IMR-90 (cell line): ENCODE measurements at regions not wholly inside any gene's neighbourhood (a gene's known extent, or its start where the extent isn't known, plus 50 kb on each side); places are given as distances from the start of the nearest gene placed in this dataset.

Experiments used
- ATAC-seq: fragments of 200-7000 bp; cut with Tn5 transposase; 2 replicates; pipeline ENCODE4 v1.9.1; 2020; ENCODE audit warnings: low read depth, mild to moderate bottlenecking, moderate library complexity
- BruUV-seq: library from RNA; stranded (reverse); fragments of 400-500 nt; replicated peaks from 2 replicates; lab custom pipeline; 2021; lab: Mats Ljungman, UMichigan
- CTCF ChIA-PET: fragments of 300-600 bp; formaldehyde crosslinking; extraction: SDS; loops from one replicate; lab custom pipeline; 2021; ENCODE audit warnings: antibody characterized with exemption; lab: Yijun Ruan, JAX
- POLR2A ChIA-PET: fragments of 300-600 bp; sonication (Branson Sonifier 250); formaldehyde crosslinking; loops from one replicate; lab custom pipeline; 2022; ENCODE audit warnings: antibody characterized with exemption; ENCODE audit not compliant: unreplicated experiment; lab: Charles Lee
- DNase-seq: peaks from one replicate; pipeline ENCODE4 v3.0.0; 2013
- H2AFZ ChIP-seq: replicated peaks from 2 replicates; pipeline ENCODE3; 2013; ENCODE audit warnings: low read length, mild to moderate bottlenecking; ENCODE audit not compliant: poor library complexity
- H2AK5ac ChIP-seq: 2 replicates; pipeline ENCODE4 v1.6.1; 2013; ENCODE audit warnings: low read depth, low read length, inconsistent platforms
- H2AK9ac ChIP-seq: replicated peaks from 2 replicates; pipeline ENCODE3; 2013; ENCODE audit warnings: mild to moderate bottlenecking, low read depth, low read length, moderate library complexity; ENCODE audit not compliant: poor library complexity
- H2BK120ac ChIP-seq: 2 replicates; pipeline ENCODE4 v1.6.1; 2013; ENCODE audit warnings: low read depth, low read length, inconsistent platforms
- H2BK15ac ChIP-seq: 3 replicates; pipeline ENCODE4 v1.6.1; 2013; ENCODE audit warnings: low read depth, low read length, inconsistent platforms
- H2BK20ac ChIP-seq: 2 replicates; pipeline ENCODE4 v1.6.1; 2013; ENCODE audit warnings: low read depth, mild to moderate bottlenecking, inconsistent platforms, low read length, moderate library complexity
- H2BK5ac ChIP-seq: 2 replicates; pipeline ENCODE4 v1.6.1; 2013; ENCODE audit warnings: mild to moderate bottlenecking, low read depth, low read length, inconsistent platforms; ENCODE audit not compliant: poor library complexity, severe bottlenecking
- H3K14ac ChIP-seq: replicated peaks from 2 replicates; pipeline ENCODE4 v1.6.1; 2013; ENCODE audit warnings: low read depth, low read length, inconsistent platforms
- H3K18ac ChIP-seq: 2 replicates; pipeline ENCODE4 v1.6.1; 2013; ENCODE audit warnings: low read depth, low read length, control low read depth
- H3K23ac ChIP-seq: 2 replicates; pipeline ENCODE4 v1.6.1; 2013; ENCODE audit warnings: low read depth, low read length, inconsistent platforms
- H3K27ac ChIP-seq: 2 replicates; pipeline ENCODE4 v1.5.1; 2013; ENCODE audit warnings: mild to moderate bottlenecking, control low read depth, low read length; ENCODE audit not compliant: insufficient read depth
- H3K27me3 ChIP-seq: 2 replicates; pipeline ENCODE4 v1.6.1; 2013; ENCODE audit warnings: low read length; ENCODE audit not compliant: control insufficient read depth, insufficient read depth
- H3K36me3 ChIP-seq: 2 replicates; pipeline ENCODE4 v1.6.1; 2013; ENCODE audit warnings: low read length, mixed read lengths; ENCODE audit not compliant: control insufficient read depth, insufficient read depth
- H3K4ac ChIP-seq: 2 replicates; pipeline ENCODE4 v1.6.1; 2013; ENCODE audit warnings: low read depth, low read length, inconsistent platforms
- H3K4me1 ChIP-seq: 2 replicates; pipeline ENCODE4 v1.6.1; 2013; ENCODE audit warnings: low read length, mixed read lengths; ENCODE audit not compliant: control insufficient read depth, insufficient read depth
- H3K4me2 ChIP-seq: 2 replicates; pipeline ENCODE4 v1.6.1; 2013; ENCODE audit warnings: low read depth, mild to moderate bottlenecking, control low read depth, low read length, moderate library complexity
- H3K4me3 ChIP-seq: 2 replicates; pipeline ENCODE4 v1.5.1; 2013; ENCODE audit warnings: low read depth, mild to moderate bottlenecking, control low read depth, low read length, moderate library complexity; ENCODE audit not compliant: insufficient read depth
- H3K56ac ChIP-seq: 2 replicates; pipeline ENCODE4 v1.6.1; 2013; ENCODE audit warnings: low read length, inconsistent platforms; ENCODE audit not compliant: insufficient read depth; ENCODE audit errors: extremely low read depth
- H3K79me1 ChIP-seq, 2 experiments: 2 replicates each; pipeline ENCODE4 v1.6.1; 2013; ENCODE audit warnings: low read length in 2 of 2, inconsistent platforms in 1 of 2, low read depth in 1 of 2
- H3K9ac ChIP-seq: 2 replicates; pipeline ENCODE4 v1.6.1; 2013; ENCODE audit warnings: low read depth, low read length, control low read depth
- H3K9me1 ChIP-seq: 2 replicates; pipeline ENCODE4 v1.6.1; 2013; ENCODE audit warnings: low read length, inconsistent platforms; ENCODE audit not compliant: insufficient read depth
- H3K9me3 ChIP-seq: 2 replicates; pipeline ENCODE4 v1.6.1; 2013; ENCODE audit warnings: low read length; ENCODE audit not compliant: control insufficient read depth, insufficient read depth
- H4K20me1 ChIP-seq: 2 replicates; pipeline ENCODE4 v1.6.1; 2013; ENCODE audit warnings: low read length, inconsistent platforms; ENCODE audit not compliant: insufficient read depth
- H4K5ac ChIP-seq: 2 replicates; pipeline ENCODE4 v1.6.1; 2013; ENCODE audit warnings: mild to moderate bottlenecking, low read depth, low read length, control low read depth
- H4K8ac ChIP-seq, 2 experiments: 2 replicates each; pipeline ENCODE4 v1.6.1; 2013; ENCODE audit warnings: low read depth in 2 of 2, low read length in 2 of 2, control low read depth in 1 of 2, inconsistent platforms in 1 of 2
- H4K91ac ChIP-seq: 2 replicates; pipeline ENCODE4 v1.6.1; 2013; ENCODE audit warnings: low read depth, low read length, inconsistent platforms; ENCODE audit not compliant: insufficient read depth
- BHLHE40 ChIP-seq: fragments of 150-350 bp; IDR thresholded peaks from 2 replicates; pipeline ENCODE4 v1.6.1; 2016; ENCODE audit warnings: mild to moderate bottlenecking, low read depth, low read length
- CEBPB ChIP-seq: IDR thresholded peaks from 2 replicates; pipeline ENCODE4 v1.6.1; 2012; ENCODE audit warnings: low read depth, low read length, improper control_type of control experiment
- CHD1 ChIP-seq: IDR thresholded peaks from 2 replicates; pipeline ENCODE4 v1.6.1; 2012; ENCODE audit warnings: low read depth, low read length, improper control_type of control experiment
- FOS ChIP-seq: fragments of 150-350 bp; IDR thresholded peaks from 2 replicates; pipeline ENCODE4 v1.6.1; 2016; ENCODE audit warnings: low read depth, low read length
- MAFK ChIP-seq: IDR thresholded peaks from 2 replicates; pipeline ENCODE4 v1.6.1; 2012; ENCODE audit warnings: low read depth, low read length, improper control_type of control experiment
- MAZ ChIP-seq: IDR thresholded peaks from 2 replicates; pipeline ENCODE4 v1.6.1; 2012; ENCODE audit warnings: low read depth, mild to moderate bottlenecking, low read length, improper control_type of control experiment, moderate library complexity, borderline replicate concordance
- MXI1 ChIP-seq: IDR thresholded peaks from 2 replicates; pipeline ENCODE4 v1.6.1; 2012; ENCODE audit warnings: low read depth, mild to moderate bottlenecking, low read length, moderate library complexity, borderline replicate concordance
- NFE2L2 ChIP-seq: fragments of 150-350 bp; IDR thresholded peaks from 2 replicates; pipeline ENCODE4 v1.6.1; 2016; ENCODE audit warnings: low read depth, mild to moderate bottlenecking, low read length
- POLR2A ChIP-seq: IDR thresholded peaks from 2 replicates; pipeline ENCODE4 v1.6.1; 2012; ENCODE audit warnings: mild to moderate bottlenecking, low read depth, low read length
- RAD21 ChIP-seq: IDR thresholded peaks from 2 replicates; pipeline ENCODE4 v1.6.1; 2012; ENCODE audit warnings: low read length, improper control_type of control experiment
- RCOR1 ChIP-seq: IDR thresholded peaks from 2 replicates; pipeline ENCODE4 v1.6.1; 2012; ENCODE audit warnings: mild to moderate bottlenecking, low read length, improper control_type of control experiment; ENCODE audit not compliant: insufficient replicate concordance
- RFX5 ChIP-seq: IDR thresholded peaks from 2 replicates; pipeline ENCODE4 v1.8.0; 2012; ENCODE audit warnings: low read depth, mild to moderate bottlenecking, low read length, moderate library complexity
- SMC3 ChIP-seq: fragments of 150-350 bp; IDR thresholded peaks from 2 replicates; pipeline ENCODE4 v1.6.1; 2016; ENCODE audit warnings: low read depth, mild to moderate bottlenecking, antibody characterized with exemption, low read length, moderate library complexity
- WGBS, 2 experiments: methylation state at CpG; one replicate each; pipeline versions ENCODE4 v1.1.5 to v1.1.7; 2013; ENCODE audit warnings: missing lambda C conversion rate in 2 of 2; ENCODE audit not compliant: insufficient read length in 1 of 2; ENCODE audit errors: extremely low coverage in 2 of 2; 5-methylcytosine and 5-hydroxymethylcytosine counted together
- dilution Hi-C: fragments of 300-500 bp; cut with HindIII; formaldehyde crosslinking; loops from one replicate; pipeline ENCODE4 v1.14.3; 2018; ENCODE audit warnings: low sequenced_read_pairs; ENCODE audit not compliant: unreplicated experiment
- in situ Hi-C: fragments of 300-500 bp; cut with MboI; formaldehyde crosslinking; loops from 3 replicates; pipeline ENCODE4 v1.14.3; 2019; ENCODE audit warnings: low sequenced_read_pairs, inconsistent platforms, mixed read lengths
- intact Hi-C: fragments of 100-400 bp; cut with micrococcal nuclease; formaldehyde crosslinking; loops from 2 replicates; pipeline ENCODE4 v1.10.0; 2022
- TF ChIP-seq, protein P1 (sequence below): fragments of 150-350 bp; IDR thresholded peaks from 2 replicates; pipeline ENCODE4 v1.6.1; 2016; ENCODE audit warnings: low read depth, mild to moderate bottlenecking, low read length, moderate library complexity, borderline replicate concordance
- TF ChIP-seq, protein P2 (sequence below): conservative IDR thresholded peaks from 2 replicates; pipeline ENCODE4 v1.5.1; 2012; ENCODE audit warnings: mild to moderate bottlenecking, low read depth, low read length, improper control_type of control experiment
- TF ChIP-seq, protein P3 (sequence below): fragments of 150-350 bp; IDR thresholded peaks from 2 replicates; pipeline ENCODE4 v1.6.1; 2017; ENCODE audit warnings: mild to moderate bottlenecking, antibody characterized with exemption, low read length, low read depth

DNA sequence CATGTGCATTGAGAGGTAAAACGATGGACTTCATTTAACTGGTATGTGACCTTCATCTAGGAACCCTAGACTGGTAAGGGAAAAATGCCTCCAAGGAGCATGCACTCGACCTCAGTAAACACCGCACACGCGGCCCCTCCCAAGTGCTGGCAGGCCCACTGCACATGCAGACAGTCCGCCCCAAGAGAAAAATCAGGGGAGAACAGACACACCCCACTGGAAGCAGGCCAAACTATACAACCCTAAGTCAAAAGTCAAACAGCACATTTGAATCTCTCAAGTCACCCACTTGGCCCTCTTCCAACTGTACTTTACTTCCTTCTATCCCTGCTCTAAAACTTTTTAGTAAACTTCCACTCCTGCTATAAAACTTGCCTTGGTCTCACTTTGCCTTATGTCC is 250.1 kb upstream of the HES1 start:
- no peaks in the 10 kb centered on the region for H3K36me3 ChIP-seq
- peaks cover 16% of the 10 kb centered on the region for H3K27me3 ChIP-seq
- no peak overlapping the region for H3K4me3 ChIP-seq
- WGBS, 2 experiments, result 84% methylated on average over 5 of the region's 6 CpGs; no CpG with 5 or more reads in 1 of the 2 experiments
- POLR2A ChIA-PET, result no interaction called here
- H3K27ac ChIP-seq, result no peak overlapping the region
- no peak overlapping the region for H3K4ac ChIP-seq
- dilution Hi-C loops (no loop called here), intact Hi-C loops (no loop called here), in situ Hi-C loops (no loop called here)
- no peaks in the 10 kb centered on the region for H3K9me1 ChIP-seq
- no peak overlapping the region for H2AFZ ChIP-seq
- no peak overlapping the region for H3K18ac ChIP-seq
- no peak overlapping the region for H4K5ac ChIP-seq
- H2BK120ac ChIP-seq, result no peak overlapping the region
- H3K4me2 ChIP-seq, result no peak overlapping the region
- DNase-seq (no peak), ATAC-seq (no peak)
- H2BK5ac ChIP-seq, result no peak overlapping the region
- no peak overlapping the region for H2BK20ac ChIP-seq
- H3K23ac ChIP-seq, result no peak overlapping the region
- H2AK9ac ChIP-seq, result no peak overlapping the region
- H3K79me1 ChIP-seq, result no peaks in the 10 kb centered on the region
- H3K9me3 ChIP-seq, result no peaks in the 10 kb centered on the region
- no peak overlapping the region for H3K9ac ChIP-seq
- TF ChIP-seq CHD1, result no peak
- TF ChIP-seq POLR2A, result no peak
- TF ChIP-seq, protein P1, sequence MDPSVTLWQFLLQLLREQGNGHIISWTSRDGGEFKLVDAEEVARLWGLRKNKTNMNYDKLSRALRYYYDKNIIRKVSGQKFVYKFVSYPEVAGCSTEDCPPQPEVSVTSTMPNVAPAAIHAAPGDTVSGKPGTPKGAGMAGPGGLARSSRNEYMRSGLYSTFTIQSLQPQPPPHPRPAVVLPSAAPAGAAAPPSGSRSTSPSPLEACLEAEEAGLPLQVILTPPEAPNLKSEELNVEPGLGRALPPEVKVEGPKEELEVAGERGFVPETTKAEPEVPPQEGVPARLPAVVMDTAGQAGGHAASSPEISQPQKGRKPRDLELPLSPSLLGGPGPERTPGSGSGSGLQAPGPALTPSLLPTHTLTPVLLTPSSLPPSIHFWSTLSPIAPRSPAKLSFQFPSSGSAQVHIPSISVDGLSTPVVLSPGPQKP, result no peak
- TF ChIP-seq MAFK, result no peak
- no peak for TF ChIP-seq RFX5
- no peak for TF ChIP-seq SMC3
- no peak for TF ChIP-seq CEBPB
- TF ChIP-seq BHLHE40, result no peak
- no peak for TF ChIP-seq NFE2L2
- no peak for TF ChIP-seq RAD21
- TF ChIP-seq, protein P2, sequence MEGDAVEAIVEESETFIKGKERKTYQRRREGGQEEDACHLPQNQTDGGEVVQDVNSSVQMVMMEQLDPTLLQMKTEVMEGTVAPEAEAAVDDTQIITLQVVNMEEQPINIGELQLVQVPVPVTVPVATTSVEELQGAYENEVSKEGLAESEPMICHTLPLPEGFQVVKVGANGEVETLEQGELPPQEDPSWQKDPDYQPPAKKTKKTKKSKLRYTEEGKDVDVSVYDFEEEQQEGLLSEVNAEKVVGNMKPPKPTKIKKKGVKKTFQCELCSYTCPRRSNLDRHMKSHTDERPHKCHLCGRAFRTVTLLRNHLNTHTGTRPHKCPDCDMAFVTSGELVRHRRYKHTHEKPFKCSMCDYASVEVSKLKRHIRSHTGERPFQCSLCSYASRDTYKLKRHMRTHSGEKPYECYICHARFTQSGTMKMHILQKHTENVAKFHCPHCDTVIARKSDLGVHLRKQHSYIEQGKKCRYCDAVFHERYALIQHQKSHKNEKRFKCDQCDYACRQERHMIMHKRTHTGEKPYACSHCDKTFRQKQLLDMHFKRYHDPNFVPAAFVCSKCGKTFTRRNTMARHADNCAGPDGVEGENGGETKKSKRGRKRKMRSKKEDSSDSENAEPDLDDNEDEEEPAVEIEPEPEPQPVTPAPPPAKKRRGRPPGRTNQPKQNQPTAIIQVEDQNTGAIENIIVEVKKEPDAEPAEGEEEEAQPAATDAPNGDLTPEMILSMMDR, result no peak
- TF ChIP-seq MXI1, result no peak
- no peak for TF ChIP-seq FOS
- TF ChIP-seq, protein P3, sequence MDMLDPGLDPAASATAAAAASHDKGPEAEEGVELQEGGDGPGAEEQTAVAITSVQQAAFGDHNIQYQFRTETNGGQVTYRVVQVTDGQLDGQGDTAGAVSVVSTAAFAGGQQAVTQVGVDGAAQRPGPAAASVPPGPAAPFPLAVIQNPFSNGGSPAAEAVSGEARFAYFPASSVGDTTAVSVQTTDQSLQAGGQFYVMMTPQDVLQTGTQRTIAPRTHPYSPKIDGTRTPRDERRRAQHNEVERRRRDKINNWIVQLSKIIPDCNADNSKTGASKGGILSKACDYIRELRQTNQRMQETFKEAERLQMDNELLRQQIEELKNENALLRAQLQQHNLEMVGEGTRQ, result no peak
- TF ChIP-seq RCOR1, result no peak
- TF ChIP-seq MAZ, result no peak
- no peak overlapping the region for H4K91ac ChIP-seq
- H4K20me1 ChIP-seq, result no peaks in the 10 kb centered on the region
- CTCF ChIA-PET, result no interaction called here
- no peak overlapping the region for H3K14ac ChIP-seq
- no peak overlapping the region for H3K56ac ChIP-seq
- no peaks in the 10 kb centered on the region for H3K4me1 ChIP-seq
- H2BK15ac ChIP-seq, result no peak overlapping the region
- no peak overlapping the region for H2AK5ac ChIP-seq
- no peak overlapping the region for H4K8ac ChIP-seq
- no TSS peak for BruUV-seq
